ENCODE measurements at regions not wholly inside any gene's neighbourhood (a gene's known extent, or its start where the extent isn't known, plus 50 kb on each side); places are given as distances from the start of the nearest gene placed in this dataset.

GRCh38 chr4:15238720-15239119, 189.1 kb upstream of the C1QTNF7 start:
- Mint-ChIP-seq H3K4me1 (ENCODE audit: low read depth, unreplicated experiment) (peaks cover 52% of the 10 kb centered on the region), H3K27ac (ENCODE audit: unreplicated experiment) (peak overlapping the region; percentile 13), H3K36me3 (ENCODE audit: low read depth, unreplicated experiment) (no peaks in the 10 kb centered on the region), H3K9me3 (ENCODE audit: unreplicated experiment) (no peaks in the 10 kb centered on the region), H3K27me3 (ENCODE audit: low read depth, unreplicated experiment) (no peaks in the 10 kb centered on the region), H3K4me3 (ENCODE audit: unreplicated experiment) (no peak overlapping the region)
- FAIRE-seq (peak; percentile 58), DNase-seq (ENCODE audit: low read depth) (no peak)
- Histone ChIP-seq H3K9ac (ENCODE audit: low read length) (no peak overlapping the region), H4K20me1 (ENCODE audit: insufficient read depth, low read length) (no peaks in the 10 kb centered on the region), H2AFZ (ENCODE audit: low read depth, low read length) (no peak overlapping the region), H3K9me3 (ENCODE audit: insufficient read depth, low read depth, low read length) (no peaks in the 10 kb centered on the region), H3K36me3 (ENCODE audit: insufficient read depth, low read length) (no peaks in the 10 kb centered on the region), H3K27ac (ENCODE audit: low read depth, low read length) (no peak overlapping the region), H3K79me2 (ENCODE audit: insufficient read depth, low read length) (no peaks in the 10 kb centered on the region), H3K4me1 (ENCODE audit: insufficient read depth, low read length) (peaks cover 32% of the 10 kb centered on the region), H3K4me2 (ENCODE audit: low read length) (no peak overlapping the region), H3K4me3 (ENCODE audit: insufficient read depth, low read depth, low read length) (no peak overlapping the region), H3K27me3 (ENCODE audit: insufficient read depth, low read length) (peaks cover 4% of the 10 kb centered on the region)
- TF ChIP-seq CTCF (IDR thresholded peaks at IDR 0.05; ENCODE audit: insufficient read depth, low read depth, low read length) = peak; percentile 69
- TF ChIP-seq EZH2 (IDR thresholded peaks at IDR 0.05; ENCODE audit: insufficient read depth, low read length) = no peak

- Histone ChIP-seq H3K27me3 (ENCODE audit: insufficient read depth, low read length) (peaks cover 4% of the 10 kb centered on the region), H3K79me2 (ENCODE audit: insufficient read depth, low read length) (no peaks in the 10 kb centered on the region), H3K36me3 (ENCODE audit: insufficient read depth, low read length) (no peaks in the 10 kb centered on the region), H3K9me3 (ENCODE audit: insufficient read depth, low read depth, low read length) (no peaks in the 10 kb centered on the region), H4K20me1 (ENCODE audit: insufficient read depth, low read length) (no peaks in the 10 kb centered on the region), H3K9ac (ENCODE audit: low read length) (no peak overlapping the region), H3K27ac (ENCODE audit: low read depth, low read length) (no peak overlapping the region), H3K4me1 (ENCODE audit: insufficient read depth, low read length) (peaks cover 24% of the 10 kb centered on the region), H2AFZ (ENCODE audit: low read depth, low read length) (no peak overlapping the region), H3K4me2 (ENCODE audit: low read length) (no peak overlapping the region), H3K4me3 (ENCODE audit: insufficient read depth, low read depth, low read length) (no peak overlapping the region)
- FAIRE-seq = peak; percentile 20
- Mint-ChIP-seq H3K27ac (ENCODE audit: unreplicated experiment) (peak overlapping the region; percentile 6), H3K36me3 (ENCODE audit: low read depth, unreplicated experiment) (no peaks in the 10 kb centered on the region), H3K9me3 (ENCODE audit: unreplicated experiment) (no peaks in the 10 kb centered on the region), H3K27me3 (ENCODE audit: low read depth, unreplicated experiment) (no peaks in the 10 kb centered on the region), H3K4me1 (ENCODE audit: low read depth, unreplicated experiment) (peaks cover 45% of the 10 kb centered on the region), H3K4me3 (ENCODE audit: unreplicated experiment) (no peak overlapping the region)
- peak; percentile 15 for DNase-seq (ENCODE audit: low read depth)
- no peak for TF ChIP-seq CTCF (IDR thresholded peaks at IDR 0.05; ENCODE audit: insufficient read depth, low read depth, low read length)
- no peak for TF ChIP-seq EZH2 (IDR thresholded peaks at IDR 0.05; ENCODE audit: insufficient read depth, low read length)
Observed at GRCh38 chr4:15239866-15240265, 188.0 kb upstream of the C1QTNF7 start.

- Histone ChIP-seq H2AFZ (ENCODE audit: low read depth, low read length) (no peak overlapping the region), H3K9ac (ENCODE audit: low read length) (no peak overlapping the region), H3K4me2 (ENCODE audit: low read length) (no peak overlapping the region), H4K20me1 (ENCODE audit: insufficient read depth, low read length) (no peaks in the 10 kb centered on the region), H3K79me2 (ENCODE audit: insufficient read depth, low read length) (no peaks in the 10 kb centered on the region), H3K27ac (ENCODE audit: low read depth, low read length) (no peak overlapping the region), H3K9me3 (ENCODE audit: insufficient read depth, low read depth, low read length) (no peaks in the 10 kb centered on the region), H3K36me3 (ENCODE audit: insufficient read depth, low read length) (no peaks in the 10 kb centered on the region), H3K27me3 (ENCODE audit: insufficient read depth, low read length) (peaks cover 4% of the 10 kb centered on the region), H3K4me3 (ENCODE audit: insufficient read depth, low read depth, low read length) (no peak overlapping the region), H3K4me1 (ENCODE audit: insufficient read depth, low read length) (peaks cover 17% of the 10 kb centered on the region)
- H3K27me3 Mint-ChIP-seq (ENCODE audit: low read depth, unreplicated experiment) = no peaks in the 10 kb centered on the region
- DNase-seq (ENCODE audit: low read depth) = peak; percentile 27
- no peak for FAIRE-seq
- H3K9me3 Mint-ChIP-seq (ENCODE audit: unreplicated experiment) = no peaks in the 10 kb centered on the region
- H3K4me1 Mint-ChIP-seq (ENCODE audit: low read depth, unreplicated experiment) = peaks cover 48% of the 10 kb centered on the region
- TF ChIP-seq CTCF (IDR thresholded peaks at IDR 0.05; ENCODE audit: insufficient read depth, low read depth, low read length) (no peak), EZH2 (IDR thresholded peaks at IDR 0.05; ENCODE audit: insufficient read depth, low read length) (no peak)
- H3K36me3 Mint-ChIP-seq (ENCODE audit: low read depth, unreplicated experiment) = no peaks in the 10 kb centered on the region
- H3K4me3 Mint-ChIP-seq (ENCODE audit: unreplicated experiment) = no peak overlapping the region
- no peak overlapping the region for H3K27ac Mint-ChIP-seq (ENCODE audit: unreplicated experiment)
Observed at GRCh38 chr4:15240764-15241163, 187.1 kb upstream of the C1QTNF7 start.

Data from astrocyte (in vitro differentiated cells and primary cell).